ENCODE measurements at regions not wholly inside any gene's neighbourhood (a gene's known extent, or its start where the extent isn't known, plus 50 kb on each side); places are given as distances from the start of the nearest gene placed in this dataset.

- DNase-seq (ENCODE audit: low spot score in 2 of 2) = no peak
- TF ChIP-seq POLR2AphosphoS5 (IDR thresholded peaks at IDR 0.05) (no peak), CTCF (IDR thresholded peaks at IDR 0.05) (no peak), EP300 (IDR thresholded peaks at IDR 0.05) (no peak), POLR2A (IDR thresholded peaks at IDR 0.05) (no peak)
- 17% methylated on average over 2 of the region's 2 CpGs for WGBS
- Histone ChIP-seq H3K9me3 (no peaks in the 10 kb centered on the region), H3K4me3 (no peak overlapping the region), H3K27ac (no peak overlapping the region), H3K4me1 (no peaks in the 10 kb centered on the region), H3K27me3 (no peaks in the 10 kb centered on the region), H3K36me3 (no peaks in the 10 kb centered on the region)
Measured at GRCh38 chr20:39318911-39319310, 356.8 kb downstream of the DHX35 start.

GRCh38 chr20:39312676-39313075 lies 350.5 kb downstream of the DHX35 start:
- Histone ChIP-seq H3K27ac (no peak overlapping the region), H3K4me1 (peaks cover 6% of the 10 kb centered on the region), H3K4me3 (no peak overlapping the region), H3K27me3 (no peaks in the 10 kb centered on the region), H3K9me3 (no peaks in the 10 kb centered on the region), H3K36me3 (no peaks in the 10 kb centered on the region)
- DNase-seq (ENCODE audit: low spot score in 2 of 2) = no peak
- TF ChIP-seq CTCF (IDR thresholded peaks at IDR 0.05) (no peak), POLR2AphosphoS5 (IDR thresholded peaks at IDR 0.05) (no peak), EP300 (IDR thresholded peaks at IDR 0.05) (no peak), POLR2A (IDR thresholded peaks at IDR 0.05) (no peak)

- no peak overlapping the region for H3K4me3 ChIP-seq
- no peak for DNase-seq (ENCODE audit: low spot score in 2 of 2)
- H3K4me1 ChIP-seq = peaks cover 6% of the 10 kb centered on the region
- no peaks in the 10 kb centered on the region for H3K27me3 ChIP-seq
- no peak for TF ChIP-seq POLR2A (IDR thresholded peaks at IDR 0.05)
- TF ChIP-seq CTCF (IDR thresholded peaks at IDR 0.05) = no peak
- no peak for TF ChIP-seq POLR2AphosphoS5 (IDR thresholded peaks at IDR 0.05)
- no peaks in the 10 kb centered on the region for H3K36me3 ChIP-seq
- H3K27ac ChIP-seq = no peak overlapping the region
- 85% methylated on average over 1 of the region's 1 CpG for WGBS
- no peaks in the 10 kb centered on the region for H3K9me3 ChIP-seq
Measured at GRCh38 chr20:39311851-39312506, 349.8 kb downstream of the DHX35 start.

- Histone ChIP-seq H3K27ac (no peak overlapping the region), H3K36me3 (no peaks in the 10 kb centered on the region), H3K4me3 (no peak overlapping the region), H3K9me3 (no peaks in the 10 kb centered on the region), H3K27me3 (no peaks in the 10 kb centered on the region), H3K4me1 (peaks cover 6% of the 10 kb centered on the region)
- DNase-seq (ENCODE audit: low spot score in 2 of 2) = no peak
- WGBS = 63% methylated on average over 6 of the region's 9 CpGs
- TF ChIP-seq POLR2A (IDR thresholded peaks at IDR 0.05) (no peak), CTCF (IDR thresholded peaks at IDR 0.05) (no peak), EP300 (IDR thresholded peaks at IDR 0.05) (no peak), POLR2AphosphoS5 (IDR thresholded peaks at IDR 0.05) (no peak)
Measured at GRCh38 chr20:39310363-39310995, 348.3 kb downstream of the DHX35 start.

- Histone ChIP-seq H3K27me3 (no peaks in the 10 kb centered on the region), H3K27ac (no peak overlapping the region), H3K9me3 (no peaks in the 10 kb centered on the region), H3K4me1 (peaks cover 6% of the 10 kb centered on the region), H3K36me3 (no peaks in the 10 kb centered on the region), H3K4me3 (no peak overlapping the region)
- TF ChIP-seq CTCF (IDR thresholded peaks at IDR 0.05) (no peak), POLR2A (IDR thresholded peaks at IDR 0.05) (no peak), EP300 (IDR thresholded peaks at IDR 0.05) (no peak)
- DNase-seq (ENCODE audit: low spot score in 2 of 2) = no peak
Measured at GRCh38 chr20:39309458-39309857, 347.3 kb downstream of the DHX35 start.
